ENCODE measurements at regions not wholly inside any gene's neighbourhood (a gene's known extent, or its start where the extent isn't known, plus 50 kb on each side); places are given as distances from the start of the nearest gene placed in this dataset.

DNA sequence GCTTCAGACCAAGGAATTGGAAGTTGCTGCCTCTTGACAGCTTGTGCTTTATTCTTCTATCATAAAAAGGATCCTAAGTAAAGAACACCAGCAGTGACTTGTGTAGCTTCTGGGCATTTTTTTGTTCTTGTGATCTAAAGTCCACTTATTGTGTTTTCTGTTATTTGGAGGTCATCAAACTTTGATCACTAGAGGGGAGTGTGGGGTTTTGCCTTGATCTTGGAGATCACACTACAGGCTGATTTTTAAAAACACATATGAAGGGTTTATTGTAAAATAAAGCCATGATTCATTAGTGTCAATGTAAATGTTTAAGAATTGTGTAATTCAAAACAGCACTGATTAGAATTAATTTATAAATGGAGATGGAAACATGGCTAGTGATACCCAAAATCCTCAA, 328.7 kb upstream of the EDNRB start:
- TF ChIP-seq, protein P1, sequence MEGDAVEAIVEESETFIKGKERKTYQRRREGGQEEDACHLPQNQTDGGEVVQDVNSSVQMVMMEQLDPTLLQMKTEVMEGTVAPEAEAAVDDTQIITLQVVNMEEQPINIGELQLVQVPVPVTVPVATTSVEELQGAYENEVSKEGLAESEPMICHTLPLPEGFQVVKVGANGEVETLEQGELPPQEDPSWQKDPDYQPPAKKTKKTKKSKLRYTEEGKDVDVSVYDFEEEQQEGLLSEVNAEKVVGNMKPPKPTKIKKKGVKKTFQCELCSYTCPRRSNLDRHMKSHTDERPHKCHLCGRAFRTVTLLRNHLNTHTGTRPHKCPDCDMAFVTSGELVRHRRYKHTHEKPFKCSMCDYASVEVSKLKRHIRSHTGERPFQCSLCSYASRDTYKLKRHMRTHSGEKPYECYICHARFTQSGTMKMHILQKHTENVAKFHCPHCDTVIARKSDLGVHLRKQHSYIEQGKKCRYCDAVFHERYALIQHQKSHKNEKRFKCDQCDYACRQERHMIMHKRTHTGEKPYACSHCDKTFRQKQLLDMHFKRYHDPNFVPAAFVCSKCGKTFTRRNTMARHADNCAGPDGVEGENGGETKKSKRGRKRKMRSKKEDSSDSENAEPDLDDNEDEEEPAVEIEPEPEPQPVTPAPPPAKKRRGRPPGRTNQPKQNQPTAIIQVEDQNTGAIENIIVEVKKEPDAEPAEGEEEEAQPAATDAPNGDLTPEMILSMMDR (IDR thresholded peaks at IDR 0.05; ENCODE audit: insufficient read depth, low read depth, low read length, missing control alignments): no peak
- H3K4me3 ChIP-seq (ENCODE audit: low read length): no peak overlapping the region
- no peak for DNase-seq (ENCODE audit: low read depth)

DNA sequence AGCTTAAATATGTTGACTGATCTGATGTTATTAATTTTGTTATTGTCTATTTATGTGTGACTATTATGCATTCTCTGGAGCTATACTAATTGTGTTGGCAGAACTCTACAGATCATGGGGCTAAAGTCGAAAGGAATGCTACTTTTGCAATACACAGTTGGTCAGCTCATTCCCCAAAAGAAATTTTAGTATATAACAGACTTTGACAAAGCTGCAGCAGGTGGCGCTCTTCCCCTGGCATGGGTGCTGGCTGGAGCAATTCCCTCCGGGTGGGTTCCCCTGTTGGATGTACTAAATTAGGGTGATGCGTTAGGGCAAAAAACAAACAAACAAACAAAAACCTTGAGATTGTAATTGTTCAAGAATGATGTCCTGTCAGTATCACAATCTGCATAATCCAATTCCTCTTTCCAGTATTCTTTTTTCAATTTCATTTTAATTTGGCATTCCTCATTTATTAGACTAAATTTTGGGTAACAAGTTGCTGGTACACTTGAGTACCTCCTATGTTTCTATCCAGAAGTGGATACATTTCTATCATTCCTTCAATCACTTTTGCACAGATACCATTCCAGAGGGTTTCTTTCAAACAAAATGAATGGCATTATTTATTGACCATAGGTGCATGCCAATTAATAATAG, 322.8 kb upstream of the EDNRB start:
- no peak overlapping the region for H3K4me3 ChIP-seq (ENCODE audit: low read length)
- TF ChIP-seq, protein P1 (IDR thresholded peaks at IDR 0.05; ENCODE audit: insufficient read depth, low read depth, low read length, missing control alignments): peak; percentile 76
- peak; percentile 50 for DNase-seq (ENCODE audit: low read depth)

DNA sequence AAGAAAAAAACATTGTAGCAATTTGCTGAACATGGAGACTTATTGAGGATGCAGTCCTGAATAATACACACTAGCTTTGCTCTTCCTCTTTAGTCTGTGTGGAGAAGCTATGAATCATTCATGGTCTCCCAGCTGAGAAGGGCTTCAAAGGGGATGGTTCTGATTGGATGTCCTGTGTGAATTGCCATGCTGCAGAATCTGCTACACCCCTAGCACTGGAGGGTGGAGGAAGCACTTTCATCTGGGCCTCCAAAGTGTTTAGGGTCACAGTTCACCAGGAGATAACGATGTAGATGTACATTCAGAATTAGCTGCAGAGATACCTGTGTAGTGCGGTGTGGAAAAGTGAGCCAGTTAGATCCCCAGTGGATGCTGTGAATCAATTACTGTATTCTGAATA, 321.1 kb upstream of the EDNRB start:
- H3K4me3 ChIP-seq (ENCODE audit: low read length): no peak overlapping the region
- TF ChIP-seq, protein P1 (IDR thresholded peaks at IDR 0.05; ENCODE audit: insufficient read depth, low read depth, low read length, missing control alignments): no peak
- DNase-seq (ENCODE audit: low read depth): peak; percentile 4

DNA sequence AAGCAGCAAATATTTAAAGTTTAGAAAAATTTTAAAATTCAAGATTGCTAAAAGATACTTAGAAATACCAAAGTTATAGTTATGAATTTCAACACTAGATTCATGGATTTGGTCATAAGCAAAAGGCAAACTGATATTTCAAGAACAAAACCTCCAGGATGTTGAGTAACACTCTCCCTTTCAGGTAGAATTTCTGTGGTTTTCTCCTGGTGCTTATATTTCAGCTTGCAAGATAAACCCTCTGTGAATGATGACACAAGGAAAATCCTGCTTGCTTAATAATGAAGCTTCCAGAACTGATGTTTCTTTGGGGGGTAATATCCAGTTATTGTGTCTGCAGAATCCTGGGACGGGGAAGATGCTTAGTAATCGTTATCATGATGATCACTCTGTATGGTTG, 320.3 kb upstream of the EDNRB start:
- peak; percentile 64 for DNase-seq (ENCODE audit: low read depth)
- no peak overlapping the region for H3K4me3 ChIP-seq (ENCODE audit: low read length)
- TF ChIP-seq, protein P1 (IDR thresholded peaks at IDR 0.05; ENCODE audit: insufficient read depth, low read depth, low read length, missing control alignments): no peak

DNA sequence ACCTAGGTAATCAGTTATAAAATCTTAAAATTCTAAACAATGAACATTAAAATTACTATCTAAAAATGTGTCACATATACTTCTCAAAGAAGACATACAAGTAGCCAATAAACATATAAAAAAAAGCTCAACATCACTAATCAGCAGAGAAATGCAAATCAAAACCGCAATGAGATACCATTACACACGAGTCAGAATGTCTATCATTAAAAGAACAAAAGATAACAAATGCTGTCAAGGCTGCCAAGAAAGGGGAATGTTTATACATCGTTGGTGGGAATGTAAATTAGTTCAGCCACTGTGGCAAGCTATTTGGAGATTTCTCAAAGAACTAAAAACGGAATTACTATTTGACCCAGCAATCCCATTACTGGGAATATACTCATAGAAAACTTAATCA, 310.3 kb upstream of the EDNRB start:
- no peak overlapping the region for H3K4me3 ChIP-seq (ENCODE audit: low read length)
- DNase-seq (ENCODE audit: low read depth): no peak
- TF ChIP-seq, protein P1 (IDR thresholded peaks at IDR 0.05; ENCODE audit: insufficient read depth, low read depth, low read length, missing control alignments): no peak

DNA sequence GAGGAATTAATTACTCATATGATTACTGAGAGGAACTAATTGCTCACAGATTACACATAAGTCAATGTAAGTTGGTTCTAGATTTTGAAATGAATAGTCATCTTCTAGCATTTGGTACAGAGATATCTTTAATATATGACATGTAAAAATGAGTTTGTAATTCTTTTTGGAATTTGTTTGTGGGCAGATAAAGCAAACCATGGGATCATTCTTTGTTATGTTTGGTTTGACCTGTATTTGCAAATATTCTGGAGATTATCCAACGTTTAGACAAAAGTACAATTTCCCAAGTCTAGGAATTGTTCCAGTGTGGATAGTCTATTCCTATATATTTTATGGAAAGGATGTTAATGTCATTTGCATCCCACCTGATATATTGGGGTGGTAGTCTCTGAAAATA, 309.6 kb upstream of the EDNRB start:
- TF ChIP-seq, protein P1 (IDR thresholded peaks at IDR 0.05; ENCODE audit: insufficient read depth, low read depth, low read length, missing control alignments): no peak
- H3K4me3 ChIP-seq (ENCODE audit: low read length): no peak overlapping the region
- DNase-seq (ENCODE audit: low read depth): no peak

DNA sequence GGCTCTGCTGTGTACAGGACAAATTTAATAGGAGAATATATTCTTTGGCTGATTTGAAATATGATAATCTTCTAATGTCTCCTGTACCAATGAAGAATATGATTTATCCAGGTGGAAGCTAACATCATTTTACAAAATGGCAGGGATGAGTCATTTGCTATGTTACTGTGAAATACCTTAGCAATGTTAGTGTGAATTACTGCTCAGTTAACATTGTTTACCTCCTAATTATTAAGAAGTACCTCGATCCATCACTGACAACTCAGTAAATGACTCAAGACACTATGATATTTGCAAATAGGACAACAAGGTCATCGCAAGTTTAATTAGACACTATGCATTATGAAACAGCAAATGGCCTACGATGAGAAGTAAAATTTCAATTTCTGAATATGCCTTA, 309.1 kb upstream of the EDNRB start:
- H3K4me3 ChIP-seq (ENCODE audit: low read length): no peak overlapping the region
- DNase-seq (ENCODE audit: low read depth): peak; percentile 33
- TF ChIP-seq, protein P1 (IDR thresholded peaks at IDR 0.05; ENCODE audit: insufficient read depth, low read depth, low read length, missing control alignments): no peak

Data from epithelial cell of esophagus (primary cell).